ENCODE measurements at regions not wholly inside any gene's neighbourhood (a gene's known extent, or its start where the extent isn't known, plus 50 kb on each side); places are given as distances from the start of the nearest gene placed in this dataset.
A peak's percentile ranks its signal among the peaks of the same experiment; 100 is the strongest.
"Not testable (repeated sequence)": the region's sequence is repeated elsewhere in the genome, so short reads cannot be mapped to it uniquely, and the experiment has no call there.

- not testable (repeated sequence) for DNase-seq
Observed at GRCh38 chr7:65145710-65146109, 139.2 kb upstream of the ERV3-1 start.

DNA sequence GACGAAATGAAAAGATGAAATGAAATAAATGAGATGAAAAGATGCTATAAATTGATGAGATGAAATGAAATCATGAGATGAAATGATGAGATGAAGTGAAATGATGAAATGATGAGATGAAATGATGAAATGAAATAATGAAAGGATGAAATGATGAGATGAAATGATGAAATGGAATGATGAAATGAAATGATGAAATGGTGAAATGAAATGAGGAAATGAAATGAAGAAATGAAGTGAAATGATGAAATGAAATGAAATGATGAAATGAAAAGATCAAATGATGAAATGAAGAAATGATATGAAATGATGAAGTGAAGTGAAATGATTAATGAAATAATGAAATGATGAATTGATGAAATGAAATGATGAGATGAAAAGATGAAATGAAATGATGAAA is 138.5 kb upstream of the ERV3-1 start:
- not testable (repeated sequence) for DNase-seq

DNA sequence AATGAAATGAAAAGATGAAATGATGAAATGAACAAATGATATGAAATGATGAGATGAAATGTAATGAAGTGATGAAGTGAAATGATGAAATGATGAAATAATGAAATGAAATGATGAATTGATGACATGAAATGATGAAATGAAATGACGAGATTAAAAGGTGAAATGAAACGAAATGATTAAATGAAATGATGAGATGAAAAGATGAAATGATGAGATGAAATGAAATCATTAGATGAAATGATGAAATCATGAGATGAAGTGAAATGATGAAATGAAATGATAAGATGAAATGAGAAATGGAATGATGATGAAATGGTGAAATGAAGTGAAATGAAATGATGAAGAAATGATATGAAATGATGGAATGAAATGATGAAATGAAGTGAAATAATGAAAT is 138.1 kb upstream of the ERV3-1 start:
- DNase-seq, result not testable (repeated sequence)

- DNase-seq, result not testable (repeated sequence)
Observed at GRCh38 chr7:65144119-65144518, 137.6 kb upstream of the ERV3-1 start.

- DNase-seq, result not testable (repeated sequence)
Observed at GRCh38 chr7:65141894-65142293, 135.4 kb upstream of the ERV3-1 start.

- not testable (repeated sequence) for DNase-seq
Observed at GRCh38 chr7:65141405-65141778, 134.9 kb upstream of the ERV3-1 start.

DNA sequence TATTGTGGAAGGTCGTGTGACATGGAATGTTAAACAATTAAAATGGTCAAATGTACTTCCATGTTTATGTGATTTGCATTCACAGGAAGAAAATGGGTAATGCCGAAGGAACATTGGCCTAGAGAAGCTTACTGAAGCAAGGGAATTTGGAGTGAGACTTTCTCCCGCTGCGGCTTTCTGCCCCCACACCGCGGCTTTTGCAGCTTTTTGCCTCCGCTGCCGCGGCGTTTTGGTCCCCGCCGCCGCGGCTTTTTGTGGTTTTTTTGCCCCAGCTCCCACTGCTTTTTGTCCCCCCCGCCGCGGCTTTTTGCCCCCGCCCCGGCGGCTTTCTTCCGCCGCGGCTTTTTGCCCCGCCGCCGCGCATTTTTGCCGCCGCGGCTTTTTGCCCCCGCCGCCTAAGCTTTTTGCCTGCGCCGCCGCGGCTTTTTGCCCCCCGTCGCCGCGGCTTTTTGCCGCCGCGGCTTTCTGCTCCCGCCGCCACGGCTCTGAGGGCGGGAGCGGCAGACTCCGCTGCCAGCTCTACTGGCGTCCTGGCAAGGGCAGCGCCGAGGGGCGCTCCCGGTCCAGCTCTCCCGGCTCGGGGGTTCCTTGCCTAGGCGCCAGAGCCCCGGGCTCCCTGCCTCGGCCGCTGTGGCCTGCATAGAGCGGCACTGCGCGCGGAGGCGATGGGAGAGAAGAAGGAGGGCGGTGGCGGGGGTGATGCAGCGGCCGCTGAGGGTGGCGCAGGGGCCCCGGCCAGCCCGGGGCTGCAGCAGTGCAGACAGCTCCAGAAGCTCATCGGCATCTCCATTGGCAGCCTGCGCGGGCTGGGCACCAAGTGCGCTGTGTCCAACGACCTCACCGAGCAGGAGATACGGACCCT is 134.3 kb upstream of the ERV3-1 start:
- not testable (repeated sequence) for DNase-seq

- not testable (repeated sequence) for DNase-seq
Observed at GRCh38 chr7:65136850-65137249, 130.4 kb upstream of the ERV3-1 start.

DNA sequence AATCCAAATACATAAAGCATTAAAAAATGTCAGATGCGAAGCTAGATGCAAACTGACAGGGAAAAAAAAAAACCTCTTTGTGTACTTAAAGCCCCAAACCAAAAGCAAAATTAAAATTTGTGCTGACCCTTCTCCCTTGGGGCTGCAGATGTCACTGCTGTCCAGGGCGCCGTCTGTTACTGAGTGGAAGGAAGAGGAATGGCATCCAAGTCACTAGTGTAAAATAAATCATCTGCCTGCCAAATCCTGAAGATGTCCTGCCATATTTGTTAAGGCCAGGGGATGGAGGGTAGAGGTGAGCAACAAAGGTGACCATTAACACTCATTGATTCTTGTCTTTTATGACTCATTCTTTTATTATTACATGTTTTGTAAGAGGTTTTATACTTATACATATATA is 126.6 kb upstream of the ERV3-1 start:
- DNase-seq, result not testable (repeated sequence)

- DNase-seq, result not testable (repeated sequence)
Observed at GRCh38 chr7:65132256-65132655, 125.8 kb upstream of the ERV3-1 start.

GRCh38 chr7:65127364-65127763 is 120.9 kb upstream of the ERV3-1 start:
- DNase-seq, result not testable (repeated sequence)

- not testable (repeated sequence) for DNase-seq
Observed at GRCh38 chr7:65124600-65124999, 118.1 kb upstream of the ERV3-1 start.

DNA sequence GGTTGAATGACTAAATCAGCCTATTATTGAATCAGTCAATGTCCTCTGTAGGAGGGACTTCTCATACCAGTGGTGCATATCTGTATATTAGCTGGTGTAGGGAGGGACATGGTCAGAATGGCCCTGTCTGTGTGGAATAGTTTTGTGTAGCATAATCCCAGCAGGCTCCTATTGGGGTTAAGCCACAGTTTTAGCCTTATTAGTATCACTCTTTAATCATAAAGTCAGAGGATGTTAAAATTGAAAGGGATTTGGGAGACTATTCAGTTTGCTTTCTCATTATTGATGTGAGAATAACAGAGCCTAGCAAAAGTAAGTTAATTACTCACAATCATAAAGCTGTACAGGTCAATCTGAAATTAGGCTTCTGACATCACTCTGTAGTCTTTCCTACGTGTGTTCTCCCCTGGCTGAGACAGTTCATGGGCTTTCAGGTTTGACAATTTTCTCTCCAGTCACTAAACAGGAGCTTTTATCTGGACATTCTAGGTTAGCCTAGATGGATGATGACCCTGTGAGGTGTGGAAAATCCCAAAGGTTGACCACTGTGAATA is 99.2 kb upstream of the ERV3-1 start:
- not testable (repeated sequence) for DNase-seq

GRCh38 chr7:65100499-65100898 is 94.0 kb upstream of the ERV3-1 start:
- not testable (repeated sequence) for DNase-seq

DNA sequence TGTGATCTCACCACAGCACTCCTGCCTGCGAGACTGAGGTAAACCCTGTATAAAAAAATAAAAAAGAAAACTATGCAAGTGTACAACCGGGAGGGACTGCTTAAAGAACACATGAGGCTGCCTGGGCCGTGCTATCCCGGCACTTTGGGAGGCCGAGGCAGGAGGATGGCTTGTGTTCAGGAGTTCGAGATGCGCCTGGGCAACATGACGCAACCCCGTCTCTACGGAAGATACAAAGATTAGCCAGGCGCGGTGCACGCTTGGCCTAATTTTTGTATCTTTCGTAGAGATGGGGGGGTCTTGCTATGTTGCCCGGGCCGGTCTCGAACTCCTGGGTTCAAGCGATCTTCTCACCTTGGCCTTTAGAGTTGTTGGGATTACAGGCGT is 75.2 kb upstream of the ERV3-1 start:
- not testable (repeated sequence) for DNase-seq

DNA sequence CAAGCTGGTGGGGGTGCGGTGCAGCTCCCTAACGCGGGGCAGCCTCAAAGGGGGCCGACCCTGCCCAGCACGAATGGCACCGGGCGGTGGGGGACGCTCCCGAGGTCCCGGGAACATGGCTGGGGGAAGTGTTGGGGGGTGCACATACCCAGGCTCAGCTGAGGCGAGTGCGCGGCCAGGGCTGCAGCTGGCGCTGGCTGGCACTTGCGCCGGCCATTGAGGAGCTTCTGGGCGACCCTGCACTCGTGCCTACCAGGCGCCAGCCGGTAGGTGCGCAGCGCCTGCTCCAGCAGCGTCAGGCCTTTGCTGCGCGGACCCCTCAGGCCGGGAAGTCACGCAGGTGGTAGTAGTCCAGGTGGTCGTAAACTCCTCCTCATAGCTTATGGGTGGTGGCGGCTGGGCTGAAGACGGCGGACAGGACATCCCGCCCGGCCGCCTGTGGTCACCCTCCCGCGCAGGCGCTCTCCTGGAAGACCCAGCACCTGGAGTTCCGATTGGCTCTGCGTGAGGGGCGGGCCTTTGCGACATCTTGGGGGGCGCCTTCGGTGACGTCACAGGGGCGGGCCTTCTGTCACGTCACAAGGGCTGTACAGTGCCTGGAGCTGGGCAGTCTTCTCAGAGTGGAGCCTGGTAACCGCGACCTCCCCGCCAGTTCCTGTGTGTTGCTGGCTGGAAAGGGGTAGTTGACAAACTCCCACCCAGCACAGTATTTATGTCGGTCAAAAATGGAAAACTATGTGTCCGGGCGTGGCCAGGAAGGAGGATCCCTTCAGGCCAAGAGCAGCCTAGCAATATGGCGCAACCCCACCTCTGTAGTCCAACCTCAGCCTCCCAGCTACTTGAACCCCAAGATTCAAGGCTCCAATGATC is 74.5 kb upstream of the ERV3-1 start:
- DNase-seq, result peak; percentile 95

DNA sequence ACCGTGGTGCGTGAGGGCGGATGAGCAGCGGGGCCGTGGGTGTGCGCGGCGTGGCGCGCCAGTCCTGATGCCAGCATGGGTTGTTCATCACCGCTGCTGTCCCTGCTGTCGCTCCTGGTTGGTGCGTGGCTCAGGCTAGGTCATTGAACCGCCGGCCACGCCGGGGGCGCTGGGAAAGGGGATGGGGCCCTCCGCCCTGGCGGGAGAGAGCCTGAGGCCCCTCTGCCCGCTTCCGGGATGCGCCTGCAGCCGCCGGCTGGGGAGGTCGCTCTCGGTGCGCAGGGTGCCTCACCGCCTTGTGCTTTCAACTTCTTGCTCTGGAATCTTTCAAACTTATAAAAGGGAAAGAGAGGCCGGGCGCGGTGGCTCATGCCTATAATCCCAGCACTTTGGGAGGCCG is 68.5 kb upstream of the ERV3-1 start:
- DNase-seq, result not testable (repeated sequence)

GRCh38 chr7:65073160-65073559 is 66.7 kb upstream of the ERV3-1 start:
- DNase-seq, result not testable (repeated sequence)

DNA sequence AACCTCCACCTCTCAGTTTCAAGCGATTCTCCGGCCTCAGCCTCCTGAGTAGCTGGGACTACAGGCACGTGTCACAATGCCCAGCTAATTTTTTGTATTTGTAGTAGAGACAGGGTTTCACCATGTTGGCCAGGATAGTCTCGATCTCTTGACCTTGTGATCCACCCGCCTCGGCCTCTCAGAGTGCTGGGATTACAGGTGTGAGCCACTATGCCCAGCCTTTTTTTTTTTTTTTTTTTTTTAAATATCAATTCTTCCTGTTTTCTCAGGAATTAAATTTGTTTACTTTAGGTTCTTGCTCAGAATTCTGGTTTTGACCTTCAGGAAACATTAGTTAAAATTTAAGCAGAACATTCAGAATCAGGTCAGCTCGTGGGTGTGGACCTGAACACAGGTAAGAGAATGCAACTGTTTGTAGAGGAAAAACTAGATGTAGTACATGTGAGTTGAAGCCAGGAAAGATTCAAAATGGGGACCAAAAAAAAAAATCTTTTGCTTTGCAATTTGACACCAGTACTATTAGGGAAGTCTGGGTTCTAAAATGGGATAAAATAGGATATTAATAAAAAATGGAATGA is 65.5 kb upstream of the ERV3-1 start:
- not testable (repeated sequence) for DNase-seq

- DNase-seq, result not testable (repeated sequence)
Observed at GRCh38 chr7:65069476-65069875, 63.0 kb upstream of the ERV3-1 start.

DNA sequence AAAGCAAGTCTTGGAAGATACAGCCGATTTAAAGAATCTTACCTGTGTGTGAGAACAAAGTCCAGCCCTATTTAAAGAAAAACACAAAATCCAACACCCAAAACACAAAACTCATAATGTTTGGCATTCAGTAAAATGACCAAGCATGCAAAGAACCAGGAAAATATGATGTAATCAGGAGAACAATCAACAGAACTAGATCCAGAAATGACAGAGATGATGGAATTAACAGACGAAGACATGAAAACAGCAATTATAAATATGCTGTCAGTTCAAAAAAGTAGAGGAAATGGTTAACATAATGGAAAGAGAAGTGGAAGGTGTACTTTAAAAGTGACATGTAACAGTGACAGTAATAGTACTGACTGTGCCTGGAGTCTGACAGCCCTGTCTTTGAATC is 56.1 kb upstream of the ERV3-1 start:
- DNase-seq, result not testable (repeated sequence)

GRCh38 chr7:65059247-65059646 is 52.8 kb upstream of the ERV3-1 start:
- DNase-seq, result not testable (repeated sequence)

Data from activated T-cell treated with anti-CD3 and anti-CD28 coated beads, Interleukin-2, amount 50 U/mL, for 1 hour (primary cell).